GM06990 (cell line): ENCODE measurements at regions not wholly inside any gene's neighbourhood (a gene's known extent, or its start where the extent isn't known, plus 50 kb on each side); places are given as distances from the start of the nearest gene placed in this dataset.

Source experiments
- DNase-seq: peaks from one replicate; pipeline ENCODE4 v3.0.0-alpha.2; 2011; ENCODE audit not compliant: insufficient read length; ENCODE audit errors: extremely low read depth
- H3K27me3 ChIP-seq: replicated peaks from 2 replicates; pipeline ENCODE4 v1.6.0; 2011; ENCODE audit warnings: low read length; ENCODE audit not compliant: control insufficient read depth, insufficient read depth
- H3K36me3 ChIP-seq: 2 replicates; pipeline ENCODE4 v1.5.1; 2011; ENCODE audit warnings: low read length; ENCODE audit not compliant: control insufficient read depth, insufficient read depth
- H3K4me3 ChIP-seq: replicated peaks from 2 replicates; pipeline ENCODE4 v1.5.1; 2011; ENCODE audit warnings: low read depth, mild to moderate bottlenecking, control low read depth, low read length
- TF ChIP-seq, protein P1 (sequence below): IDR thresholded peaks from 2 replicates; pipeline ENCODE4 v1.5.1; 2011; ENCODE audit warnings: low read length, control low read depth, mild to moderate bottlenecking, inconsistent platforms; ENCODE audit not compliant: insufficient read depth, poor library complexity, severe bottlenecking

DNA sequence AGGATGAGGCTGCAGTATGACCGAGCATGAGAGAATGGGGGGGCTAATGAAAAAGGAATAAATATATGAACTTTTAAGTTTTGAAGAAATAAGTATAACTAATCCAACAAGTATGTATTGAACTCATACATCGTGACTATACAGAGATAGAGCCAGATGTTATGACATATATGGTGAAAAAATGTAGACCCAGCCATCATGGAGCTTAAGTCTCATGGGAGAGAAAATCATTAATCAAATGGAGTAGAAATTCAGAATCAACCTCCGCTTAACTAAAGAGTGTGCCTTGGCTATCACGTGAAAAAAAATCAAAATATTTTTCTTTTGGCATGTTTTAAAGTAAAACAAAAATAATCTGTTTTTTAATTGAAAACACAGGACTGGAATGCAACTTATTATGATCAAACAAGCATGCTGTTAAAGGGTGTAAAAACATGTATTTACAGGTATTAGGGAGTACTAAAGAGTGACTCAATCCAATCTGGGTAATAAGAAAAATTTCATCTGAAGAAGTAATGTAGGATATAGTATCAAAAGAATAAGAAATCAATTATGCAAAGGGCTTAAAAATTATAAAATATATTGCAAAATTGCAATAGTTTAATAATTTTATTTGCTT is 868.5 kb upstream of the NUDT12 start:
- TF ChIP-seq, protein P1, sequence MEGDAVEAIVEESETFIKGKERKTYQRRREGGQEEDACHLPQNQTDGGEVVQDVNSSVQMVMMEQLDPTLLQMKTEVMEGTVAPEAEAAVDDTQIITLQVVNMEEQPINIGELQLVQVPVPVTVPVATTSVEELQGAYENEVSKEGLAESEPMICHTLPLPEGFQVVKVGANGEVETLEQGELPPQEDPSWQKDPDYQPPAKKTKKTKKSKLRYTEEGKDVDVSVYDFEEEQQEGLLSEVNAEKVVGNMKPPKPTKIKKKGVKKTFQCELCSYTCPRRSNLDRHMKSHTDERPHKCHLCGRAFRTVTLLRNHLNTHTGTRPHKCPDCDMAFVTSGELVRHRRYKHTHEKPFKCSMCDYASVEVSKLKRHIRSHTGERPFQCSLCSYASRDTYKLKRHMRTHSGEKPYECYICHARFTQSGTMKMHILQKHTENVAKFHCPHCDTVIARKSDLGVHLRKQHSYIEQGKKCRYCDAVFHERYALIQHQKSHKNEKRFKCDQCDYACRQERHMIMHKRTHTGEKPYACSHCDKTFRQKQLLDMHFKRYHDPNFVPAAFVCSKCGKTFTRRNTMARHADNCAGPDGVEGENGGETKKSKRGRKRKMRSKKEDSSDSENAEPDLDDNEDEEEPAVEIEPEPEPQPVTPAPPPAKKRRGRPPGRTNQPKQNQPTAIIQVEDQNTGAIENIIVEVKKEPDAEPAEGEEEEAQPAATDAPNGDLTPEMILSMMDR, result no peak
- H3K36me3 ChIP-seq, result no peaks in the 10 kb centered on the region
- H3K27me3 ChIP-seq, result no peaks in the 10 kb centered on the region
- DNase-seq, result no peak
- no peak overlapping the region for H3K4me3 ChIP-seq

DNA sequence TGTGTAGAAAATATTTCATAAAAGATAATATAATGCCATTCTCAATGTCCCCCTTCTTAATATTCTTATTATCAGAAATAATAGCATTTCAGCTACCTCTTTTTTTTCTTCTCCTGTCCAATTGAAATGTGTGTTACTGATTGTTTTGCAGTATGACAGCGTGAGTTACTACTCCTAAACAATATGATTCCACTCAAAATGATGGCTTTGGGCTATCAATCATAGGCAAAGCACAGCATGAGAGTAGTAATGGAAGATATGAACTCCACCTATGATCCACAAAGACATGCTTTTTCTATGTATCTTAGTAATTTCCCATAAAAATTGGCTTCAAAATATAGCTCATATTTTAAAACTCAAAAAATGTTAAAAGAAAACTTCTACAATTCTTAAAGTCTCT is 867.3 kb upstream of the NUDT12 start:
- H3K36me3 ChIP-seq, result no peaks in the 10 kb centered on the region
- H3K4me3 ChIP-seq, result no peak overlapping the region
- DNase-seq, result no peak
- TF ChIP-seq, protein P1, result no peak
- H3K27me3 ChIP-seq, result no peaks in the 10 kb centered on the region

DNA sequence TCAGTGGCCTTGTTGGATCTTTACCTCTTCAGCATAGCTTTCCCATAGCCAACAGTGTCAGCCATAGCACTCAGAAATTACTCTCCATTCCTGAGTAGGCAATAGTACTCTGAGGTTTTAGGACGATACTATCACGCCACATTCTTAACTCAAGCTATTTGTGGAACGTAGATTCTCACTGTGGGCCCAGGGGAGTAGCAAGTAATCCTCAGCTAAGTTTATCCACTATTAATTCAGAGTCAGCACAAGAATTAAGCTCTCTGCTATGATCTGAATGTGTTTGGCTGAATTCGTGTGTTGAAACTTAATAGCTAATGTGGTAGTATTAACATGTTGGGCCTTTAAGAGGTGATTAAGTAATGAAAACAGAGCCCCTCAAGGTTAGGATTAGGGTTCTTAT is 858.8 kb upstream of the NUDT12 start:
- no peak for DNase-seq
- H3K36me3 ChIP-seq, result no peaks in the 10 kb centered on the region
- H3K27me3 ChIP-seq, result no peaks in the 10 kb centered on the region
- H3K4me3 ChIP-seq, result no peak overlapping the region
- TF ChIP-seq, protein P1, result no peak

DNA sequence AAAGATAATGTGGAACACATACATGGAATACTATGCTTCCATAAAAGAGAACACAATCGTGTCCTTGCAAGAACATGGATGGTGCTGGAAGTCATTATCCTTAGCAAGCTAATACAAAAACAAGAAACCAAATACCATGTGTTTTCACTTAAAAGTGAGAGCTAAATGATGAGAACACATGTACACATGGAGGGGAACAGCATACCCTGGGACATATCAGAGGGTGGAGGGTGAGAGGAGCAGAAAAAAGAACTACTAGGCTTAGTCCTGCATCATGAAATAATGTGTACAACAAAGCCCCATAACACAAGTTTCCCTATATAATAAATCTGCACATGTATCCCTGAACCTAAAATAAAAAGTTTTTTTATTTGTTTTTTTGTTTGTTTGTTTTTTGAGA is 855.5 kb upstream of the NUDT12 start:
- TF ChIP-seq, protein P1, result no peak
- Histone ChIP-seq H3K4me3 (no peak overlapping the region), H3K27me3 (no peaks in the 10 kb centered on the region), H3K36me3 (no peaks in the 10 kb centered on the region)
- DNase-seq, result no peak

DNA sequence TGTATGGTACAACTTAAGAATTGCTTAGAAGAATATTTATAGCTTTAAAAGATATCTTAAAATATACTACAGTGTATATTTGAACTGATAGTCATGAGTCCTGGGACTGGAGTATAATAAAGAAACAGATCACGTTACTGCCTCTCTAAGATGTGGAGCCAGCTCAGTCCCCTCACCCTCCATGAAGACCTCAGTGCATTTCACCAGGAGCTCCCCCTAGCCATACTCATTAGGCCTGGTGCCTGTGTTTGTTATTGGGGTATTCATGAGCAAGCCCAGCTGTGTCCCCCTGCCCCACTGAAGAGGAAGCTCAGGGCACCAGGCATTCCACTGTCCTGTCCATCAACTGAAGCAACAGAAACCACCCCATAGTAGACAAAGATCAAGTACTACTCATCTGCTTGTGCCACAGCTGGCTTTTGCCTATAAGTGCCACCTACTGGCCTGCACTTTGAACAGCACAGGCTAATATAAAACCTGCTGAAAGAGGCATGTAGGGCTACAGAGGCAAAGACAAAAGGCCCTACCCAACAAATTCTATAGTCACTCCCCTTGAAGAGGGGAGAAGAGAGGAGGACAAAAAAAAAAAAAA is 850.2 kb upstream of the NUDT12 start:
- TF ChIP-seq, protein P1, result peak; percentile 66
- no peak overlapping the region for H3K4me3 ChIP-seq
- no peaks in the 10 kb centered on the region for H3K27me3 ChIP-seq
- DNase-seq, result peak; percentile 1
- no peaks in the 10 kb centered on the region for H3K36me3 ChIP-seq
